ENCODE measurements at regions not wholly inside any gene's neighbourhood (a gene's known extent, or its start where the extent isn't known, plus 50 kb on each side); places are given as distances from the start of the nearest gene placed in this dataset.
A peak's percentile ranks its signal among the peaks of the same experiment; 100 is the strongest.

- no peak for DNase-seq (ENCODE audit: low read depth in 2 of 2)
Observed at GRCh38 chr4:104896660-104897645, 249.7 kb upstream of the TET2 start.

- no peak for DNase-seq (ENCODE audit: low read depth in 2 of 2)
Observed at GRCh38 chr4:104899863-104900262, 246.8 kb upstream of the TET2 start.

- DNase-seq (ENCODE audit: low read depth in 2 of 2): no peak
Observed at GRCh38 chr4:104901438-104901837, 245.2 kb upstream of the TET2 start.

- no peak for DNase-seq (ENCODE audit: low read depth in 2 of 2)
Observed at GRCh38 chr4:104901961-104902605, 244.6 kb upstream of the TET2 start.

- no peak for DNase-seq (ENCODE audit: low read depth in 2 of 2)
Observed at GRCh38 chr4:104905065-104905464, 241.6 kb upstream of the TET2 start.

- DNase-seq (ENCODE audit: low read depth in 2 of 2): no peak
Observed at GRCh38 chr4:104905546-104905945, 241.1 kb upstream of the TET2 start.

- no peak for DNase-seq (ENCODE audit: low read depth in 2 of 2)
Observed at GRCh38 chr4:104906276-104906675, 240.4 kb upstream of the TET2 start.

GRCh38 chr4:104907074-104907649, 239.5 kb upstream of the TET2 start:
- DNase-seq (ENCODE audit: low read depth in 2 of 2): no peak

- DNase-seq (ENCODE audit: low read depth in 2 of 2): no peak
Observed at GRCh38 chr4:104907991-104908390, 238.7 kb upstream of the TET2 start.

- DNase-seq (ENCODE audit: low read depth in 2 of 2): no peak
Observed at GRCh38 chr4:104909376-104909775, 237.3 kb upstream of the TET2 start.

GRCh38 chr4:104912518-104912917, 234.2 kb upstream of the TET2 start:
- DNase-seq (ENCODE audit: low read depth in 2 of 2): no peak

- DNase-seq (ENCODE audit: low read depth in 2 of 2): no peak
Observed at GRCh38 chr4:104915373-104915772, 231.3 kb upstream of the TET2 start.

GRCh38 chr4:104915864-104916263, 230.8 kb upstream of the TET2 start:
- no peak for DNase-seq (ENCODE audit: low read depth in 2 of 2)

- DNase-seq (ENCODE audit: low read depth in 2 of 2): no peak
Observed at GRCh38 chr4:104919406-104919805, 227.3 kb upstream of the TET2 start.

GRCh38 chr4:104930298-104930697, 216.4 kb upstream of the TET2 start:
- DNase-seq (ENCODE audit: low read depth in 2 of 2): no peak

- peak; percentile 4 to 9 for DNase-seq (ENCODE audit: low read depth in 2 of 2)
Observed at GRCh38 chr4:104930745-104931736, 215.6 kb upstream of the TET2 start.

- no peak for DNase-seq (ENCODE audit: low read depth in 2 of 2)
Observed at GRCh38 chr4:104938624-104939023, 208.1 kb upstream of the TET2 start.

- no peak for DNase-seq (ENCODE audit: low read depth in 2 of 2)
Observed at GRCh38 chr4:104940927-104941326, 205.7 kb upstream of the TET2 start.

GRCh38 chr4:104941661-104942062, 205.0 kb upstream of the TET2 start:
- no peak for DNase-seq (ENCODE audit: low read depth in 2 of 2)

GRCh38 chr4:104942990-104943743, 203.5 kb upstream of the TET2 start:
- no peak for DNase-seq (ENCODE audit: low read depth in 2 of 2)

GRCh38 chr4:104944596-104944995, 202.1 kb upstream of the TET2 start:
- DNase-seq (ENCODE audit: low read depth in 2 of 2): no peak
